ENCODE measurements at regions not wholly inside any gene's neighbourhood (a gene's known extent, or its start where the extent isn't known, plus 50 kb on each side); places are given as distances from the start of the nearest gene placed in this dataset.
"Not testable (repeated sequence)": the region's sequence is repeated elsewhere in the genome, so short reads cannot be mapped to it uniquely, and the experiment has no call there.

DNA sequence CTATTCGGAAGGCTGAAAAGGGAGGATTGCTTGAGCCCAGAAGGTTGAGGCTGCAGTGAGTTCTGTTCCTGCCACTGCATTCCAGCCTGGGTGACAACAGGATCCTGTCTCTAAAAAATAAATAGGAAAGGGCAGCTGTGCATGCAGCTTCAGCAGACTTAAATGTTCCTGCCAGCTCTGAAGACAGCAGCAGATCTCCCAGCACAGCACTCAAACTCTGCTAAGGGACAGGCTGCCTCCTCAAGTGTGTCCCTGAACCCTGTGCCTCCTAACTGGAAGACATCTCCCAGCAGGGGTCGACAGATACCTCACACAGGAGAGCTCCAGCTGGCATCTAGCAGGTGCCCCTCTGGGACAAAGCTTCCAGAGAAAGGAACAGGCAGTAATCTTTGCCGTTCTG, 117.9 kb downstream of the CXCL12 start:
- DNase-seq, result no peak

DNA sequence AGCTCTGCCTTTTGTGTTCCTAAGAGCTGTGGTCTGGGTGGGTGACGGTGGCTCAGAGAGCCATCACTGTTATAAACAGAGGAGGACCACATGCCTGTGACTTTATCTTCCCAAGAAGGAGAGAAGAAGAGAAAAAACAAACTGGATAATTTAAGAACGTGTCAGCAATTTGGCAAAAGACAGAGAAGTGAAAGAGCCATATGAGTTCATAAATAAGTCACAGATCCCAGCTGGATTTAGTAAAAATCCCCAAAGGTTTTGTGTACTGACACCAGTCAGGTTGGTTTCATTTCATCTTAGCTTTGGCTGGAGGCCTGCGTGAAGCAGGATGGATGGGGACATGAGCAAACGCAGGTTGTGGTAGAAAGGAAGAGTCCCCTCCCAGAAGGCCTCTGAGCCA, 120.7 kb downstream of the CXCL12 start:
- DNase-seq, result no peak

DNA sequence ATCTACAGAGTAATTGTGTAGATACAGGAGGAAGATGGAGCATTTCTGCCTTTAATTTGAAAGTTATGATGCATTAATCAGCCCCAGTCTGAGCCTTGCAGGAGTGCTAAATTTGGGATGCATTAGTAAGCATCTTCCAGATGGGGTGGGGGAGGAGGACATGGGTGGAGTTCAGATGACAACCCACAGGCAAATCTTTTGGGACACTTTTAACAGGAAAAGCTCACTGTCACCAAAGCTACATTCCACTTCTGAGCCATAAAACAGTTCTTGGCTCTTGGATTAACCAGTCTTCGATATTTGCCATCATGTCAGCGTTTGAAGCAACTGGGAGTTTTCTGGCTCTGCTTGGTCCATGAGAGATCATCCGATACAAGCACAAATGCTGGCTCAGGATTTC, 121.1 kb downstream of the CXCL12 start:
- DNase-seq, result no peak

DNA sequence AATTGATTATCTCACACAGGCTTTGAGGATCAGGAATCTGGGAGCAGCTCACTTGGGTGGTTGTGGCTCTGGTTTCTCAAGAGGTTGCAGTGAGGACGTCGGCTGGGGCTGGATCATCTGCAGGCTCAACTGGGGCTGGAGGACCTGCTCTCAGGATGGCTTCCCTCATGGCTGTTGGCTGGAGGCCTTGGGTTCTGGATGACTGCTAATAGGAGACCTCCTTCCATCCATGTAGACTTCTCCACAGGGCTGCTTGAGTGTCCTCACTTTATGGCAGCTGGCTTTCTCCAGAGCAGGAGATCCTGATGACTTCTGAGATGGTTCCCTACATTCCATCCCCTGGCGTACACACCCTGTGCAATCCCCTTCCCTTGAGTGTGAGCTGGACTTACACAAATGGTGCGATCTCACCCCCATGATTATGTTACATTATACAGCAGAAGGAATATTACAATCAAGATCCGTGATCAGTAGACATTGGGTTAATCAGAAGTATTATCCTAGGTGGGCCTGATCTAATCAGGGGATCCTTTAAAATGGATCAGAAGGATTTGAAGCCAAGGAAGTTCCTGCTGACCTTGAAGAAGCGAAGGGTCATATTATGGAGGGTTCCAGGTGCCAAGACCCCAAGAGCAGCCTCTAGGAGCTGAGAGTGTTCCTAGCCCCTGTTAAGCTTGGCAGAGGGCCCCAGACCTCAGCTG, 122.2 kb downstream of the CXCL12 start:
- DNase-seq, result no peak

DNA sequence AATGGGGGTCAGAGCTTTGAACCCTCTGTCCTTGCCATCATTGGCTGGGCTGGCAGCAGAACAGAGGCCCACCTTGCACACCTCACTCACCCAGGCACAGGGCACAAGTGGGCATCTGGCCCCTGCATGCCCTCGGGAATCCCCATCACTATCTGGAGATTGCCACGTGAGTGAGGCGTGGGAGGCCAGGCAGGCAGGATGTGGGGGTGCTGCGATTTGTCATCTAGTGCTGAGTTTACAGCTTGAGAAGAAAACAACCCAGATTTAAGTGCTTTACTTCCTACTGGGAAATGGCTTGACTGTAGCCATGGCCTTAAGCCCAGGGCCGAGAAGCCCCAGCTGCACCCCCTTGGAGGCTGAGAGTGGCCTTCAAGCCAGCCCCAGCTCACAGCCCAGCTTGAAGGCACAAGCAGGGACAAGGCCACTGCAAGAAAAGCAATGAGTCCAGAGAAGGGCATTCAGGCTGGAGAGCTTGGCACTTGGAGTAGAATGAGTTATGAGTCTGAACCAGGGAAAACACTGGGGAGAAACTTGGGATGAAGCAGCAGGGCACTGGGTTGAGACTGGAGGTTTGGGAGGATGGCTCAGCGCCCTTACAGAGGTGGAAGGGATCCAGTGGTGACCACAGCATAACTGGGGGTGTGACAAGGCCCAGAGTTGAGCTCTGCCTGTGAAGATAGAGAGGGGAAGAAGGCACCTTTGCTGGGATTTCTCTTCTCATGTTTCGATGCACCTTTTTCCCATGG, 123.0 kb downstream of the CXCL12 start:
- DNase-seq, result no peak

DNA sequence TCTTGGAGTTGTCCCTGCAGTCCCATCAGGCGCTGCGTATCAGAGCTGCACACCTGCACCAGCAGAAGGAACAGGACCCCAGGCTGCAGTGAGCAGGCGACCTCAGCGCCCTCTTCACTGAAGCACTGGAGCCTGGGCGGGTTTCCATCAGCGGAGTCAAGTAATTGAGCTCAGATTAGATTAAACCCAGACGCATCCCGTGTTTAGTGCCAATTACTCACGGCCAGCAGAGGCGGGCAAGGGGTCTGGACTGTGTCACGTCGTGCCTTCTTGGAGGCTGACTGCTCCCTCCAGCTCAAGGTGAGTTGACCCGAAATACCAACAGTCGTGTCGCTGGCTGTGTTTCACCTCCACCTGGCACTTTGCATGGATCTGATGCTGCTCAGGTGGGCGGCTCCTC, 123.6 kb downstream of the CXCL12 start:
- no peak for DNase-seq

DNA sequence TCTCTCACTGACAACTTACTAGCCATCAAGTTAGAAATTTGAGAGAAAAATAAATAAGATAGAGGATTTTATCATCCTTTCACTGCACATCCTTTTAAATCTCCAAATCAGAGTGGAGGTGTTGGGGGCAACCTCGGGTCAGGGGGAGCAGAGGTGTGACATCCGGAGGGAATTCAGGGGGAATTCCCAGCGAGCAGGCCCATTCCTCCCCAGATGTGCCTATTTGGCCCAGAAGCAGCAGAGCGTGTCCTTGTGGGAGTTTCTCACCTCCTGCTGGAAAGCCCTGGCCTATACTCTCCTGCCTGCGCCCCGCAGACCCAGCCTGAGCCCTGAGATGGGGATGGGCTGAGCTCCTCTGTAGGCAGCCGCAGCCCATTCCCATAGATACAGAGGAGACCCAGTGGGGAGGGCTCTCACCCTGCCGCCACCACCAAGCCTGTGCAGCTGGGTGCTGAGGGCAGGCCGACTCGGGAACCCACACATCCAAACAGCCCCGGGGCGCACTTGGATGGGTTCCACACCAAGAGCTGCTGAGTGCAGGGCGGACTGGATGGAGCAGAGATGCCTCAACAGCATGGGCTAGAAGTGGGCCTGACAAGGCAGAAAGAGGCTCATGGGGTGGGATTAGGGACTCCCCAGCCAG, 124.5 kb downstream of the CXCL12 start:
- no peak for DNase-seq

DNA sequence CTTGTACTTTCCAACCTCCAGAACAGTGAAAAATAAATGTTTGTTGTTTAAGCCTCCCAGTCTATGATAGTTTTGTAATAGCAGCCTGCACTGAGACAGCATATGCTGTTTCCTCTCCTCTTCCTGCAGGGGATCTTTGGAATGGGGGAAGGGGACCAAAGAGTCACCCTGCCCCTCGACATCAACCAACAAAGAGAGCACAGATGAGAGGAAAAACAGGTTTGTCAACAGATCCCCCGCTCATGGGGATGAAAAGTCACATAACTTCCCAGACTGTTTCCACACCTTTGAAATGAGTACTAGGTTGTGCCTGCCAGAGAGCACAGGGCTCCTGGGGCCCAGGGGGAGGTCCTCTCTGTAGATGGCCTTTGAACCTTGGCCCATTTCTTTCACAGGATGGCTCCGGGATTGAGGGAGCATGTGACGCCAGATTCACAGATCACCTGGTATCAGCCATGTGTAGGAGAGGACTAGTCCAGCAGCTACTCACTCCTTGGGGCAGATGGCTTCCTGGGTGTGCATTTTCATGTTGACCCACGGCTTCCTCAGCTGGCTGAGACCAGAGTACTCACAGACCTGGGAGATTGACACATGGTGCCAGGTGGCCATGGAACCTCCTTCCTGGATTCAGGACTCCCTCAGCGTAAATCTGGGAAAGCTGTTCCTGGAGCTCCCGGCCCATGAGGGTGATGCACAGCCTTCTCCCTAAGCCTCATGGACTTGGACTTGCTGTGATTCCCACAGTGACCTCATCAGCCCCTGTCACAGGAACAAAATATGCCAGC, 125.6 kb downstream of the CXCL12 start:
- no peak for DNase-seq

DNA sequence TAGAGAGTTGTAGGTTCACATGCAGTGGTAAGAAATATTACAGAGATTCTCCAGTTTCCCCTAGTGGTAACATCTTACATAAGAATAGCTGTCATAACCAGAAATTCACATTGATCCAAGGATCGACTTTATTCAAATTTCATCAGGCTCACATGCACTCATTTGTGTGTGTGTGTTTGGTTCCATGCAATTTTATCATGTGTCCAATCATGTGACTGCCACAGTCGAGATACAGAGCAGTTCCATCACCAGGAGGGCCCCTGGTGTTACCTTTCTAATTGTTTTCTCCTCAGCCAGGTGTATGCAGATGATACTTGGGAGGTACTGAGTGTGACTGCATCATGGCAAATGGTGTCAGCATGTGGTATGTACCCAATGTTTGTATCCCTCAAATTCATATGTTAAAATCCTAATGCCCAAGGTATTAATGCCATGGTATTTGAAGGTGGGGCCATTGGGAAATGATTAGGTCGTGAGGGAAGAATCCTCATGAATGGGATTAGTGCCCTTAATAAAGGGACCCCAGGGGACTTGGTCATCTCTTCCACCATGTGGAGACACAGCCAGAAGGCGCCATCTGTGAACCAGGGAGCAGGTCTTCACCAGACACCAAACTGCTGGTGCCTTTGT, 126.3 kb downstream of the CXCL12 start:
- no peak for DNase-seq

DNA sequence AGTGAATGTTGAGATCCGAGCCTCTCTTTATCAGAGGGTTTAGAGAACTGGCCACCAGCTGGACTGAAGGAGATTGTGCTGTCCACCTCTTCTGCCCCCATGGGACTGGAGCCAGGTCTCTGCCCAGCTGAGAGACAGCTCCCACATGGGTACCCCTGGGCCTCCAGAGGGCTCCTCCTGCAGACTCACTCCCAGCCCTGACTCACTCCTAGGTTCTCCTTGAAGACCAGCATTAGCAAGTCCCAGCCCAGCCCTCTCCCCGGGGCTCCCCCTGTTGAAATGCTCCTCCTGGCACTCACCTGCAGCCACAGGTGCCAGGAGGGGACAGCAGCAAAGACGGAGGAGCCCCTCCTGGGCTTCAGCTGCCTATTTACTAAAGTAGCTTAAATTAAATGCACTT, 126.9 kb downstream of the CXCL12 start:
- DNase-seq, result no peak

DNA sequence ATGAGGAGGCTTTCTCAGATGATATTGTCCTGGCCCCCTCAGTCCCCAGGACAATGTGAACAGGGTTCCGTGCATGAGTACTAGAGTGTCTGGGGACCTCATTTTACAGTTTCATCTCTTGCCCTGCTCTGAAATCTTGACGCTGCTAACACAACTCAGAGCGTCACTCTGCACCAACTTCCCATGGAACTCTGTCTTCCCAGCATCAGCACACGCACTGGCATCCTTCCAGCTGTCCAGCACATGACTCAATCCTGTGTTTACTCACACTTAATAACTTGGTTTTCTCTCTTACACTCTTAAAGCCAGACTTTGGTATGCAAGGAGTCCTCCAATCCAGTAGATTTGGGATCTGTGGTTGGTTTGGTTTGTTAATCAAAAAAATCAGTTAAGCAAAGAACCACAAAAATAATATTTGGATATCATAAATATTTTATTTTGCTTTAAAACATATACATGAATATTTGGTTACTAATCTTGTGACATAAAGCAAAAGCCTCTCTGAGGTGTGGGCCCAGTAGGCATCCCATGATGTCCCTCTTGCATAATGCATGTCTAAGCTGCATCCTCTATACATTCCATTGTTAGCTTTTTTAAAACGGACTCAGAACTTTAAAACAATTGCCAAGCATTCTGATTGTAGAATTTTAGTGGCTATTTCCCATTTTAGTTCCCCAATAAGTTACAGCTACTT, 131.0 kb downstream of the CXCL12 start:
- no peak for DNase-seq

DNA sequence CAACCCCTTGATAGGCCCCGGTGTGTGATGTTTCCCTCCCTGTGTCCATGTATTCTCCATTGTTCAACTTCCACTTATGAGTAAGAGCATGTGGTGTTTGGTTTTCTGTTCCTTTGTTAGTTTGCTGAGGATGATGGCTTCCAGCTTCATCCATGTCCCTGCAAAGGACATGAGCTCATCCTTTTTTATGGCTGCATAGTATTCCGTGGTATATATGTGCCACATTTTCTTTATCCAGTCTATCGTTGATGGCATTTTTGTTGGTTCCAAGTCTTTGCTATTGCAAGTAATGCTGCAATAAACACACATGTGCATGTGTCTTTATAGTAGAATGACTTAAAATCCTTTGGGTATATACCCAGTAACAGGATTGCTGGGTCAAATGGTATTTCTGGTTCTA, 132.3 kb downstream of the CXCL12 start:
- DNase-seq, result not testable (repeated sequence)

DNA sequence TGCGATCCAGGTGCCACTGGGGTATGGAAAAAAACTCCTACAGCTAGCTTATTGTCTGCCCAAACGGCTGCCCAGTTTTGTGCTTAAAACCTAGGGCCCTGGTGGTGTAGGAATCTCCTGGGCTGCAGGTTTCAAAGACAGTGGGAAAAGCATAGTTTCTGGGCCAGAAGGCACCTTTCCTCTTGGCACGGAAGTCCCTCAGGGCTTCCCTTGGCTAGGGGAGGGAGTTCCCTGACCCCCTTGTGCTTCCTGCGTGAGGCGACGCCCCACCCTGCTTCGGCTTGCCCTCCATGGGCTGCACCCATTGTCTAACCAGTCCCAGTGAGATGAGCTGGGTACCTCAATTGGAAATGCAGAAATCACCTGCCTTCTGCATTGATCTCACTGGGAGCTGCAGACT, 135.0 kb downstream of the CXCL12 start:
- not testable (repeated sequence) for DNase-seq

DNA sequence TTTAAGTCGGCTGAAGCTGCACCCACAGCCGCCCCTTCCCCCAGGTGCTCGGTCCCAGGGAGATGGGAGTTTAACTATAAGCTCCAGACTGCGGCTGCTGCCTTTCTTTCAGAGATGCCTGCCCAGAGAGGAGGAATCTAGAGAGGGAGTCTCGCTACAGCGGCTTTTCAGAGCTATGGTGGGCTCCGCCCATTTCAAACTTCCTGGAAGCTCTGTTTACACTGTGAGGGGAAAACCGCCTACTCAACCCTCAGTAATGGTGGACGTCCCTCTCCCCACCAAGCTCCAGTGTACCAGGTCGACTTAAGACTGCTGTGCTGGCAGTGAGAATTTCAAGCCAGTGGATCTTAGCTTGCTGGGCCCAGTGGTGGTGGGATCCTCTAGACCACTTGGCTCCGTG, 135.4 kb downstream of the CXCL12 start:
- DNase-seq, result no peak

DNA sequence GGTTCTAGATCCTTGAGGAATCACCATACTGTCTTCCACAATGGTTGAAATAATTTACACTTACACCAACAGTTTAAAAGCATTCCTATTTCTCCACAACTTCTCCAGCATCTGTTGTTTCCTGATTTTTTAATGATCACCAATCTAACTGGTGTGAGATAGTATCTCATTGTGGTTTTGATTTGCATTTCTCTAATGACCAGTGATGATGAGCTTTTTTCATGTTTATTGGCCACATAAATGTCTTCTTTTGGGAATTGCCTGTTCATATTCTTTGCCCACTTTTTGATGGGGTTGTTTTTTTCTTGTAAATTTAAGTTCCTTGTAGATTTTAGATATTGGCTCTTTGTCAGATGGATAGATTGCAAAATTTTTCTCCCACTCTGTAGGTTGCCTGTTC, 138.2 kb downstream of the CXCL12 start:
- DNase-seq, result not testable (repeated sequence)

DNA sequence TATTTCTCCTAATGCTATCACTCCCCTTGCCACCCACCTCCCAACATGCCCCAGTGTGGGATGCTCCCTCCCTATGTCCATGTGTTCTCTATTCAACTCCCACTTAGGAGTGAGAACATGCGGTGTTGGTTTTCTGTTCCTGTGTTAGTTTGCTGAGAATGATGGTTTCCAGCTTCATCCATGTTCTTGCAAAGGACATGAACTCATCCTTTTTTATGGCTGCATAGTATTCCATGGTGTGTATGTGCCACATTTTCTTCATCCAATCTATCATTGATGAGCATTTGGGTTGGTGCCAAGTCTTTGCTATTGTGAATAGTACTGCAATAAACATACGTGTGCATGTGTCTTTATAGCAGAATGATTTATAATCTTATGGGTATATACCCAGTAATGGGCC, 138.6 kb downstream of the CXCL12 start:
- not testable (repeated sequence) for DNase-seq

DNA sequence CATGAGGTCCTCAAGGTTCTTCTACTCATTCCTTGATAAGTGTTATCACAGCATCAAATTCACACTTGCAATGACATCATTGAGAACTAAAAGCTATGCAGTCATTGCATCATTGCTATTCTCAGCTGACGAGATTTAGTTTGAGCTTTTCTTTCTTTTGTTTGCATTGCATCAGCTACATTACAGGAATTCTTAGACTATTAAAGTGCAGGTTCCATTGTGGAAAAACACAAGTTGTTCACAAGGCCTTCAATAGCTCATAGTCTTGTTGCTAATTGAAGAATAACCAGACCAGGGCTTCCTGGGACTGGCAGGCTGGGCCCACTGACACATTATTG, 139.3 kb downstream of the CXCL12 start:
- no peak for DNase-seq

DNA sequence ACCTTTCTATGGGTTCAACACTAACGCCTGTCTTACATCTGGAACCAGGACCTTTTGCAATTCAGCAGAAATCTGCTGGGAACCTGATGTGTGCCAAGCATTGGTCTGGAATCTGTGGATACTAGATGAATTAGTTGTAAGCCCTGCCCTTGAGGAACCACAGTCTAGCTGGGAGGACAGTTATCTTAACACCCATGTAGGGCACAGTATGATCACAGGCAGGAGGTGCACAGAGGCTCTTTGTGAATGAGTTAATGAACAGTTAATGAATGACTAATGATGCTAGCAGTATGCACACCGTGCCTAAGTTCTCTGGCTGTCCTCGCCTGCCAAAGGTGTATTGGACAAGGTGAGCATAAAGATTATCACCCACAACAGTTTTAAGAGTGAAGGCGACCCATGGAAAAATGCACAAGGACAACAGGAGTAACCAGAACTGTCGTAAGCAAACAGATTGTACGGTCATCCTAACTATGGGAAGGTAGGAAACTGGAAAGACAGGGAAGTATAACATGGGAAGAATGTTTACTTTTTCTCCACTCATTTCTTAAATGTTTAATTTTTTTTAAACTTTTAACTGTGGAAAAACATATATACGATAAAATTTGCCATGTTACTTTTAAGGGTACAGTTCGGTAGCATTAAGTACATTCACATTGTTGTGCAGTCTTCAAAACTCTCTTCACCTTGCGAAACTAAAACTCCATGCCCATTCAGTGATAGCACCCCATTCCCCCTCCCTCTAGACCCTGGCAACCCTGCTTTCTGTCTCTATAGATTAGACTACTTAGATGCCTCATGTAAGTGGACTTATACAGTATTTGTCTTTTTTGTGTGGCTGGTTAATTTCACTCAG, 139.9 kb downstream of the CXCL12 start:
- no peak for DNase-seq

DNA sequence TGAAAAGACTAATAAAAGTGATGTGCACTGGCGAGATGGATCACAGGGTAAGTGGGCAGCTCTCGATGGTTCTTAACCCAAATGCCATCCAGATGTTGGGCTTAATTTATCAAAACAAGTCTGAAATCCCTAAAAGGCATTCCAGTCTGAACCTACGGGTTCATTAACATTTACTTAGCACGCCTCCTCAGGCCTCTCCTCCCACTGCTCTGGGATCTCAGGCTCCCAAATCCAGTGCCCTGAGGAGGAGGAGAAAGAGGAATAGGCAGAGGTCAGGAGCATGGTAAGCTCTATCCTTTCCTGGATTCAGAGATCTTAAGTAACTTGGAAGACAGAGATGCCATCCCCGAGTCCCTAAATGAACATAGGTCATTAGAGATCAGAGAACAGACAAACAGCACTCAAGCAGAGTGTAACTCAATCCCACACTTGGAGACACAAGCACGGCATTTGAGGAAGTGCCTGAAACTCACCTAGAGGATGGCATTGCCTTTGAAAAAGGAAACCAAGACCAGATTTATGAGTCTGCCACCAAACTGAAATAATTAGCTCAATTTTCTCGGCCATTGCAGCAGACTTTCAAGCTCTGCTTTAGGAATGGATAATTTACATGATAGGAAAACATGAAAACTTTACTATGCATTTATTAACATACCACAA, 140.9 kb downstream of the CXCL12 start:
- DNase-seq, result no peak

DNA sequence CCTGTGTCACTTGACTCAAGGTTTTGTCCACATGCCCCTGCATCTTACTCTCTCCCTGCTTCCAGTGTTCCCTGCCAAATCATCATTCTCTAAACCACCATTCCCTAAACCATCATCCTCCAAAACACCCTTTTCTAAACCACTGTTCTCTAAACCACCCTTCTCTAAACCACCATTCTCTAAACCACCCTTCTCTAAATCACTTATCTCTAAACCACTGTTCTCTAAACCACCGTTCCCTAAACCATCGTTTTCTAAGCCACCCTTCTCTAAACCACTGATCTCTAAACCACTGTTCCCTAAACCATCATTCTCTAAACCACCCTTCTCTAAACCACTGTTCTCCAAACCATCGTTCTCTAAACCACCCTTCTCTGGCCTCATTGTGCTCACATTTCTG, 142.1 kb downstream of the CXCL12 start:
- no peak for DNase-seq

DNA sequence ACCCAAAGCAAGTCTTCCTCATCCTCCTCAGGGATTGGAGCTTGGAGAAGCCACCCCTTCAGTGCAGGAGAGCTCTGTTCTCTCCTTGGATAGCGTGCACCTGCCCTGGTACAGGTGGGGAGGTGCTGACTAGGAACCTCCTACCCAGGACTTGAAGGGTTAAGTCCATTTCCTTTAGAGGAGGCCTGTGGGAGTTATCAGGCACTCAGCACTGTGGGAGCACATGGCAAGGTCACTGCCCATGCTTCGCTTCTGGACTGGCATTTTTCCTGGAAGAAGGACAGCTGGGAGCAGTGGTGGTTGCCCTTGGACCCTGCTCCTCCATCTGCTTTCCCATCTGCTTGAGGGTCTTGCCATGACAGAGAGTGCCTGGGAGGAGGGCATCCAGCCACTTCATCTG, 142.8 kb downstream of the CXCL12 start:
- no peak for DNase-seq

Data from stimulated activated CD4-positive, alpha-beta T cell treated with anti-CD3 and anti-CD28 coated beads, Interleukin-4, amount 100 ng/mL, for 24 hours (primary cell).